Erythroblast (primary cell): ENCODE measurements at regions not wholly inside any gene's neighbourhood (a gene's known extent, or its start where the extent isn't known, plus 50 kb on each side); places are given as distances from the start of the nearest gene placed in this dataset.

Experiments
- GATA1 ChIP-seq: IDR thresholded peaks from 2 replicates; pipeline ENCODE4 v1.6.1; 2011; ENCODE audit warnings: low read depth, mild to moderate bottlenecking, control low read depth, low read length, moderate library complexity
- POLR2A ChIP-seq: IDR thresholded peaks from 2 replicates; pipeline ENCODE4 v1.6.1; 2011; ENCODE audit warnings: mild to moderate bottlenecking, low read length

DNA sequence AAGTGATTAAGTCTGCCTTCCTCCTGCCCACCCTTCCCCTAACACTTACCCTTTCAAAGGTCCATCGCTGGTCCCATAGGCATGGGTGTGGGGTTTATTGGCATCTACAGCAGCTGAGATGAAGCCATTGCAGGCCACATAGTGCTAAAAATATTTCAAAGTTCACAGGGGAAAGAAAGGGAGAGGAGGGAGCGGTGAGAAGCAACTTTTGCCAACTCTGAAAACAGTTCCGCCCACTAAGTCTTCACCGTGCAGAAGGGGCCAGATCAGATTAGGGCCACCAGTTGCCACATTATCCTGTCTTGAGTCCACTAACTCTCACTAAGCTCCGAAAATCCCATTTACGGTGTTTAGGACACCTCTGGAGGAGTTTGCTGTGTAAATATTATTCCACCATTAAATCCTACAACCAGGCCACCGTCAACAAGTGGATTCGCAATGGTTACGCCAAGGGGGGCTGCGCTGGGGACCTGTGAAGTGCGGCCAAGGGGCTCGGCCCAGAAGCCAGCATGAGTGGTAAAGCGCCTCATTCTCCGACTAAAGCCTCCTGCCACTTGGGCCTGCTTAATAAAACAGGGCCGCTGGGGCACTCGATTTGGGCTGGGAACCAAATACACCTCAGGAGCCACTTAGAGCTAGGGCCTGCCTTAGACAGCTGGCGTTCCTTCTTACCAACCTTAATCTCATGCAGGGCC, 534.9 kb downstream of the MIAT start:
- TF ChIP-seq POLR2A (no peak), GATA1 (no peak)
